H9 (cell line): ENCODE measurements at regions not wholly inside any gene's neighbourhood (a gene's known extent, or its start where the extent isn't known, plus 50 kb on each side); places are given as distances from the start of the nearest gene placed in this dataset.

Experiments
- DNase-seq: peaks from one replicate; pipeline ENCODE4 v3.0.0-alpha.2; 2017
- H2AFZ ChIP-seq: one replicate; pipeline ENCODE4 v1.6.1; 2013; ENCODE audit warnings: mild to moderate bottlenecking, low read length, control low read depth, moderate library complexity
- H2AK5ac ChIP-seq: 2 replicates; pipeline ENCODE4 v1.6.1; 2013; ENCODE audit warnings: low read length, control low read depth, mixed read lengths; ENCODE audit not compliant: insufficient read length
- H2BK120ac ChIP-seq: one replicate; pipeline ENCODE4 v1.6.1; 2013; ENCODE audit warnings: low read depth, mild to moderate bottlenecking, low read length, control low read depth, inconsistent platforms; ENCODE audit not compliant: poor library complexity, severe bottlenecking
- H2BK12ac ChIP-seq: 2 replicates; pipeline ENCODE4 v1.6.1; 2013; ENCODE audit warnings: low read length, control low read depth, mixed read lengths, low read depth; ENCODE audit not compliant: insufficient read length
- H2BK15ac ChIP-seq: 2 replicates; pipeline ENCODE4 v1.6.1; 2013; ENCODE audit warnings: low read depth, low read length, control low read depth
- H2BK20ac ChIP-seq: one replicate; pipeline ENCODE4 v1.6.1; 2013; ENCODE audit warnings: low read depth, mild to moderate bottlenecking, low read length, control low read depth, inconsistent platforms; ENCODE audit not compliant: poor library complexity, severe bottlenecking
- H2BK5ac ChIP-seq: 2 replicates; pipeline ENCODE4 v1.6.1; 2013; ENCODE audit warnings: low read length, control low read depth, mixed read lengths; ENCODE audit not compliant: insufficient read length
- H3K14ac ChIP-seq: 2 replicates; pipeline ENCODE4 v1.6.1; 2013; ENCODE audit warnings: low read length, control low read depth; ENCODE audit not compliant: insufficient read depth
- H3K18ac ChIP-seq: 2 replicates; pipeline ENCODE4 v1.6.1; 2013; ENCODE audit warnings: low read depth, mild to moderate bottlenecking, mixed read lengths, low read length, control low read depth; ENCODE audit not compliant: insufficient read length
- H3K23ac ChIP-seq: 2 replicates; pipeline ENCODE4 v1.6.1; 2013; ENCODE audit warnings: low read length, control low read depth, mixed read lengths, low read depth; ENCODE audit not compliant: insufficient read length
- H3K23me2 ChIP-seq: 2 replicates; pipeline ENCODE4 v1.6.1; 2013; ENCODE audit warnings: low read depth, mild to moderate bottlenecking, mixed read lengths, low read length, control low read depth; ENCODE audit not compliant: insufficient read length, poor library complexity, severe bottlenecking
- H3K27ac ChIP-seq: 2 replicates; pipeline ENCODE4 v1.5.1; 2013; ENCODE audit warnings: low read length, control low read depth, mixed read lengths, low read depth; ENCODE audit not compliant: insufficient read length
- H3K27me3 ChIP-seq: 2 replicates; pipeline ENCODE4 v1.6.1; 2013; ENCODE audit warnings: low read length, control low read depth, inconsistent platforms; ENCODE audit not compliant: insufficient read depth
- H3K4ac ChIP-seq: 2 replicates; pipeline ENCODE4 v1.6.1; 2013; ENCODE audit warnings: low read depth, mild to moderate bottlenecking, control low read depth, inconsistent platforms, low read length, moderate library complexity
- H3K4me1 ChIP-seq: 2 replicates; pipeline ENCODE4 v1.6.1; 2013; ENCODE audit warnings: low read length, control low read depth, inconsistent platforms; ENCODE audit not compliant: insufficient read depth
- H3K4me2 ChIP-seq: 2 replicates; pipeline ENCODE4 v1.6.1; 2013; ENCODE audit warnings: low read length, control low read depth, mixed read lengths; ENCODE audit not compliant: insufficient read length, insufficient read depth
- H3K56ac ChIP-seq: 2 replicates; pipeline ENCODE4 v1.6.1; 2013; ENCODE audit warnings: low read depth, mild to moderate bottlenecking, mixed read lengths, low read length, control low read depth; ENCODE audit not compliant: insufficient read length
- H3K79me1 ChIP-seq: 2 replicates; pipeline ENCODE4 v1.6.1; 2013; ENCODE audit warnings: low read depth, mild to moderate bottlenecking, moderate library complexity, low read length, control low read depth, inconsistent platforms; ENCODE audit not compliant: insufficient read depth, poor library complexity, severe bottlenecking
- H3K79me2 ChIP-seq: 2 replicates; pipeline ENCODE4 v1.6.1; 2013; ENCODE audit warnings: low read length, control low read depth, inconsistent platforms; ENCODE audit not compliant: insufficient read depth
- H3K9ac ChIP-seq: 2 replicates; pipeline ENCODE4 v1.6.1; 2013; ENCODE audit warnings: low read length, control low read depth, mixed read lengths; ENCODE audit not compliant: insufficient read length; ENCODE audit errors: extremely low read depth
- H3K9me3 ChIP-seq: one replicate; pipeline ENCODE4 v1.6.1; 2013; ENCODE audit warnings: low read depth, low read length, inconsistent platforms; ENCODE audit not compliant: control insufficient read depth
- H3T11ph ChIP-seq: one replicate; pipeline ENCODE4 v1.6.1; 2013; ENCODE audit warnings: mild to moderate bottlenecking, low read length, control low read depth, inconsistent platforms
- H4K20me1 ChIP-seq: one replicate; pipeline ENCODE4 v1.6.1; 2013; ENCODE audit not compliant: control insufficient read depth, insufficient read length, insufficient read depth
- H4K5ac ChIP-seq: 2 replicates; pipeline ENCODE4 v1.6.1; 2013; ENCODE audit warnings: low read depth, mild to moderate bottlenecking, mixed read lengths, low read length, control low read depth; ENCODE audit not compliant: insufficient read length
- H4K8ac ChIP-seq: replicated peaks from 2 replicates; pipeline ENCODE4 v1.6.1; 2013; ENCODE audit warnings: low read length, control low read depth, mixed read lengths, low read depth; ENCODE audit not compliant: insufficient read length
- H4K91ac ChIP-seq: 2 replicates; pipeline ENCODE4 v1.6.1; 2013; ENCODE audit warnings: low read depth, mild to moderate bottlenecking, moderate library complexity, mixed read lengths, low read length, control low read depth; ENCODE audit not compliant: insufficient read length
- H3K27ac Mint-ChIP-seq, 3 experiments: 2 replicates in 2 of 3; 3 replicates in 1 of 3; pipeline ENCODE4 v1.8.0; 2020 to 2021; ENCODE audit warnings: mixed read lengths in 3 of 3, mild to moderate bottlenecking in 1 of 3, moderate library complexity in 1 of 3
- H3K27me3 Mint-ChIP-seq: 2 replicates; pipeline ENCODE4 v1.8.0; 2021; ENCODE audit warnings: low read depth, mild to moderate bottlenecking, moderate library complexity, mixed read lengths
- H3K36me3 Mint-ChIP-seq, 3 experiments: 2 replicates in 2 of 3; 3 replicates in 1 of 3; pipeline ENCODE4 v1.8.0; 2020 to 2021; ENCODE audit warnings: low read depth in 3 of 3, mixed read lengths in 3 of 3; ENCODE audit not compliant: insufficient read depth in 1 of 3
- H3K4me1 Mint-ChIP-seq, 2 experiments: 2 replicates each; pipeline ENCODE4 v1.8.0; 2020; ENCODE audit warnings: mixed read lengths in 2 of 2
- H3K4me3 Mint-ChIP-seq, 2 experiments: 2 replicates in 1 of 2; 3 replicates in 1 of 2; pipeline ENCODE4 v1.8.0; 2020 to 2021; ENCODE audit warnings: mild to moderate bottlenecking in 2 of 2, mixed read lengths in 2 of 2, moderate library complexity in 1 of 2
- H3K9me3 Mint-ChIP-seq, 2 experiments: 2 replicates in 1 of 2; 3 replicates in 1 of 2; pipeline ENCODE4 v1.8.0; 2020; ENCODE audit warnings: mild to moderate bottlenecking in 2 of 2, mixed read lengths in 2 of 2, moderate library complexity in 1 of 2
- CTCF ChIP-seq: fragments of 200-600 bp; sonication (generic); conservative IDR thresholded peaks from 3 replicates; pipeline ENCODE4 v1.8.0; 2021; ENCODE audit warnings: antibody characterized with exemption, mild to moderate bottlenecking
- WGBS: extraction: QIAGEN DNeasy Blood & Tissue Kit; methylation state at CpG from one replicate; pipeline ENCODE4 v1.1.7; 2013; ENCODE audit warnings: missing lambda C conversion rate, low lambda C conversion rate, mixed read lengths; ENCODE audit not compliant: insufficient read length; ENCODE audit errors: extremely low coverage; 5-methylcytosine and 5-hydroxymethylcytosine counted together

- TF ChIP-seq CTCF = no peak
- no peak overlapping the region for H3K9ac ChIP-seq
- WGBS = no CpG with 5 or more reads among the region's 1 CpG
- no peak overlapping the region for H2BK120ac ChIP-seq
- no peak overlapping the region for H2BK12ac ChIP-seq
- Mint-ChIP-seq H3K36me3 (no peaks in the 10 kb centered on the region), H3K27ac (peak overlapping the region in 1 of 3 experiments; percentile 77; a peak in 1 of 7 replicates), H3K4me1 (peaks cover 24 to 26% of the 10 kb centered on the region in 2 experiments), H3K27me3 (no peaks in the 10 kb centered on the region), H3K9me3 (no peaks in the 10 kb centered on the region; a peak in 1 of 5 replicates), H3K4me3 (no peak overlapping the region)
- H4K20me1 ChIP-seq = no peaks in the 10 kb centered on the region
- no peak overlapping the region for H3K23ac ChIP-seq
- H3K27me3 ChIP-seq = no peaks in the 10 kb centered on the region
- H3K14ac ChIP-seq = no peak overlapping the region
- no peak for DNase-seq
- H3K79me1 ChIP-seq = no peaks in the 10 kb centered on the region
- H4K8ac ChIP-seq = no peak overlapping the region
- H3K4ac ChIP-seq = no peak overlapping the region
- no peak overlapping the region for H3K18ac ChIP-seq
- no peak overlapping the region for H3K4me2 ChIP-seq
- H2AFZ ChIP-seq = no peak overlapping the region
- no peak overlapping the region for H3K56ac ChIP-seq
- no peak overlapping the region for H3K27ac ChIP-seq
- H2BK20ac ChIP-seq = no peak overlapping the region
- peaks cover 7% of the 10 kb centered on the region; the same call in 1 of the 2 replicates for H3K4me1 ChIP-seq
- no peak overlapping the region for H2AK5ac ChIP-seq
- H3T11ph ChIP-seq = no peak overlapping the region
- no peak overlapping the region for H2BK15ac ChIP-seq
- no peak overlapping the region for H4K91ac ChIP-seq
- H2BK5ac ChIP-seq = no peak overlapping the region
- no peaks in the 10 kb centered on the region for H3K9me3 ChIP-seq
- no peaks in the 10 kb centered on the region for H3K23me2 ChIP-seq
- H4K5ac ChIP-seq = no peak overlapping the region
- no peaks in the 10 kb centered on the region for H3K79me2 ChIP-seq
These were observed 78.6 kb upstream of the TSHZ3 start for GRCh38 chr19:31427857-31428256.
